ENCODE measurements at regions not wholly inside any gene's neighbourhood (a gene's known extent, or its start where the extent isn't known, plus 50 kb on each side); places are given as distances from the start of the nearest gene placed in this dataset.
"Not testable (repeated sequence)": the region's sequence is repeated elsewhere in the genome, so short reads cannot be mapped to it uniquely, and the experiment has no call there.

GRCh38 chr3:29178809-29179793, 101.8 kb upstream of the RBMS3 start:
- Mint-ChIP-seq H3K27me3 (ENCODE audit: low read depth, poor library complexity) (peaks cover 3% of the 10 kb centered on the region), H3K36me3 (ENCODE audit: low read depth) (no peaks in the 10 kb centered on the region), H3K4me1 (peaks cover 5% of the 10 kb centered on the region), H3K4me3 (no peak overlapping the region), H3K9me3 (no peaks in the 10 kb centered on the region), H3K27ac (no peak overlapping the region)
- no peak for DNase-seq
- TF ChIP-seq CTCF (IDR thresholded peaks at IDR 0.05), result no peak

GRCh38 chr3:29181149-29181780, 99.6 kb upstream of the RBMS3 start:
- no peaks in the 10 kb centered on the region for H3K9me3 Mint-ChIP-seq
- no peak for TF ChIP-seq CTCF (IDR thresholded peaks at IDR 0.05)
- H3K27me3 Mint-ChIP-seq (ENCODE audit: low read depth, poor library complexity), result peaks cover 3% of the 10 kb centered on the region
- H3K4me1 Mint-ChIP-seq, result peaks cover 14% of the 10 kb centered on the region
- DNase-seq, result no peak
- no peak overlapping the region for H3K27ac Mint-ChIP-seq
- H3K4me3 Mint-ChIP-seq, result no peak overlapping the region
- H3K36me3 Mint-ChIP-seq (ENCODE audit: low read depth), result no peaks in the 10 kb centered on the region

GRCh38 chr3:29181872-29182271, 99.0 kb upstream of the RBMS3 start:
- Mint-ChIP-seq H3K4me3 (no peak overlapping the region), H3K36me3 (ENCODE audit: low read depth) (no peaks in the 10 kb centered on the region), H3K27me3 (ENCODE audit: low read depth, poor library complexity) (peaks cover 3% of the 10 kb centered on the region), H3K27ac (no peak overlapping the region), H3K9me3 (no peaks in the 10 kb centered on the region), H3K4me1 (peaks cover 16% of the 10 kb centered on the region)
- DNase-seq, result no peak
- TF ChIP-seq CTCF (IDR thresholded peaks at IDR 0.05), result no peak

- H3K36me3 Mint-ChIP-seq (ENCODE audit: low read depth); DNase-seq; H3K9me3 Mint-ChIP-seq; H3K27me3 Mint-ChIP-seq (ENCODE audit: low read depth, poor library complexity); H3K4me3 Mint-ChIP-seq; H3K27ac Mint-ChIP-seq: not testable (repeated sequence)
- H3K4me1 Mint-ChIP-seq, result peaks cover 22% of the 10 kb centered on the region
These were observed 98.0 kb upstream of the RBMS3 start for GRCh38 chr3:29182828-29183227.

- Mint-ChIP-seq H3K4me3 (no peak overlapping the region), H3K36me3 (ENCODE audit: low read depth) (no peaks in the 10 kb centered on the region), H3K4me1 (peaks cover 29% of the 10 kb centered on the region), H3K27me3 (ENCODE audit: low read depth, poor library complexity) (peaks cover 3% of the 10 kb centered on the region), H3K9me3 (no peaks in the 10 kb centered on the region), H3K27ac (no peak overlapping the region)
- no peak for DNase-seq
- TF ChIP-seq CTCF (IDR thresholded peaks at IDR 0.05), result no peak
These were observed 97.4 kb upstream of the RBMS3 start for GRCh38 chr3:29183346-29184087.

- no peak overlapping the region for H3K4me3 Mint-ChIP-seq
These were observed 95.2 kb upstream of the RBMS3 start for GRCh38 chr3:29185706-29186105.

More at GRCh38 chr3:29185706-29186105, 95.2 kb upstream of the RBMS3 start:
- H3K9me3 Mint-ChIP-seq, result no peaks in the 10 kb centered on the region
- peaks cover 50% of the 10 kb centered on the region for H3K4me1 Mint-ChIP-seq
- TF ChIP-seq CTCF (IDR thresholded peaks at IDR 0.05), result no peak
- H3K27me3 Mint-ChIP-seq (ENCODE audit: low read depth, poor library complexity), result peaks cover under 1% of the 10 kb centered on the region
- H3K27ac Mint-ChIP-seq, result no peak overlapping the region
- no peaks in the 10 kb centered on the region for H3K36me3 Mint-ChIP-seq (ENCODE audit: low read depth)
- DNase-seq, result no peak

All from nephron progenitor cell (in vitro differentiated cells).